ENCODE measurements at regions not wholly inside any gene's neighbourhood (a gene's known extent, or its start where the extent isn't known, plus 50 kb on each side); places are given as distances from the start of the nearest gene placed in this dataset.

- H3K79me2 ChIP-seq (ENCODE audit: control insufficient read depth, insufficient read depth, low read length), result no peaks in the 10 kb centered on the region
- no peaks in the 10 kb centered on the region for H4K20me1 ChIP-seq (ENCODE audit: control insufficient read depth, extremely low read depth, insufficient read depth, low read length)
- no peak overlapping the region for H3K9ac ChIP-seq (ENCODE audit: insufficient read depth, low read length)
- H3K4me3 ChIP-seq (replicated peaks in 1 of 4; ENCODE audit: control extremely low read depth in 1 of 4, insufficient read depth in 1 of 4, low read depth in 3 of 4, low read length in 4 of 4), result no peak overlapping the region
- no peaks in the 10 kb centered on the region for H3K36me3 ChIP-seq (ENCODE audit: control insufficient read depth, insufficient read depth, low read length)
- no peaks in the 10 kb centered on the region for H3K27me3 ChIP-seq (ENCODE audit: control insufficient read depth, insufficient read depth, low read length)
- TF ChIP-seq CTCF (conservative IDR thresholded peaks at IDR 0.05 in 1 of 2, IDR thresholded peaks at IDR 0.05 in 1 of 2; ENCODE audit: low read depth in 1 of 2, low read length in 2 of 2) (no peak), EZH2 (IDR thresholded peaks at IDR 0.05; ENCODE audit: low read length, missing control alignments) (no peak)
- no peaks in the 10 kb centered on the region for H3K4me1 ChIP-seq (ENCODE audit: control insufficient read depth, extremely low read depth, insufficient read depth, low read length)
- DNase-seq (ENCODE audit: low read depth in 2 of 2), result no peak
- H3K27ac ChIP-seq (ENCODE audit: insufficient read depth, low read length), result no peak overlapping the region
- H3K4me2 ChIP-seq (ENCODE audit: extremely low read depth, insufficient read depth, low read length), result no peak overlapping the region
- H3K9me3 ChIP-seq (ENCODE audit: control insufficient read depth, insufficient read depth, low read depth, low read length), result no peaks in the 10 kb centered on the region
- no peak overlapping the region for H2AFZ ChIP-seq (ENCODE audit: low read length)
Measured at GRCh38 chr13:84118839-84119409, 236.7 kb upstream of the SLITRK1 start.

- no peaks in the 10 kb centered on the region for H4K20me1 ChIP-seq (ENCODE audit: control insufficient read depth, extremely low read depth, insufficient read depth, low read length)
Measured at GRCh38 chr13:84098273-84098672, 216.0 kb upstream of the SLITRK1 start.

GRCh38 chr13:84097148-84097547 lies 214.9 kb upstream of the SLITRK1 start:
- Histone ChIP-seq H3K4me2 (ENCODE audit: extremely low read depth, insufficient read depth, low read length) (no peak overlapping the region), H3K9ac (ENCODE audit: insufficient read depth, low read length) (no peak overlapping the region), H3K36me3 (ENCODE audit: control insufficient read depth, insufficient read depth, low read length) (no peaks in the 10 kb centered on the region), H3K27ac (ENCODE audit: insufficient read depth, low read length) (no peak overlapping the region), H3K9me3 (ENCODE audit: control insufficient read depth, insufficient read depth, low read depth, low read length) (no peaks in the 10 kb centered on the region), H4K20me1 (ENCODE audit: control insufficient read depth, extremely low read depth, insufficient read depth, low read length) (no peaks in the 10 kb centered on the region), H3K4me1 (ENCODE audit: control insufficient read depth, extremely low read depth, insufficient read depth, low read length) (no peaks in the 10 kb centered on the region), H3K4me3 (replicated peaks in 1 of 4; ENCODE audit: control extremely low read depth in 1 of 4, insufficient read depth in 1 of 4, low read depth in 3 of 4, low read length in 4 of 4) (no peak overlapping the region), H3K27me3 (ENCODE audit: control insufficient read depth, insufficient read depth, low read length) (no peaks in the 10 kb centered on the region), H2AFZ (ENCODE audit: low read length) (no peak overlapping the region), H3K79me2 (ENCODE audit: control insufficient read depth, insufficient read depth, low read length) (no peaks in the 10 kb centered on the region)
- DNase-seq (ENCODE audit: low read depth in 2 of 2), result no peak
- TF ChIP-seq CTCF (conservative IDR thresholded peaks at IDR 0.05 in 1 of 2, IDR thresholded peaks at IDR 0.05 in 1 of 2; ENCODE audit: low read depth in 1 of 2, low read length in 2 of 2) (no peak), EZH2 (IDR thresholded peaks at IDR 0.05; ENCODE audit: low read length, missing control alignments) (no peak)

More at GRCh38 chr13:84098273-84098672, 216.0 kb upstream of the SLITRK1 start:
- no peaks in the 10 kb centered on the region for H3K79me2 ChIP-seq (ENCODE audit: control insufficient read depth, insufficient read depth, low read length)
- TF ChIP-seq CTCF (conservative IDR thresholded peaks at IDR 0.05 in 1 of 2, IDR thresholded peaks at IDR 0.05 in 1 of 2; ENCODE audit: low read depth in 1 of 2, low read length in 2 of 2) (no peak), EZH2 (IDR thresholded peaks at IDR 0.05; ENCODE audit: low read length, missing control alignments) (no peak)
- no peak overlapping the region for H3K27ac ChIP-seq (ENCODE audit: insufficient read depth, low read length)
- no peak overlapping the region for H3K4me2 ChIP-seq (ENCODE audit: extremely low read depth, insufficient read depth, low read length)
- H2AFZ ChIP-seq (ENCODE audit: low read length), result no peak overlapping the region
- no peaks in the 10 kb centered on the region for H3K27me3 ChIP-seq (ENCODE audit: control insufficient read depth, insufficient read depth, low read length)
- H3K9ac ChIP-seq (ENCODE audit: insufficient read depth, low read length), result no peak overlapping the region
- H3K36me3 ChIP-seq (ENCODE audit: control insufficient read depth, insufficient read depth, low read length), result no peaks in the 10 kb centered on the region
- no peaks in the 10 kb centered on the region for H3K9me3 ChIP-seq (ENCODE audit: control insufficient read depth, insufficient read depth, low read depth, low read length)
- no peak for DNase-seq (ENCODE audit: low read depth in 2 of 2)
- H3K4me3 ChIP-seq (replicated peaks in 1 of 4; ENCODE audit: control extremely low read depth in 1 of 4, insufficient read depth in 1 of 4, low read depth in 3 of 4, low read length in 4 of 4), result no peak overlapping the region
- H3K4me1 ChIP-seq (ENCODE audit: control insufficient read depth, extremely low read depth, insufficient read depth, low read length), result no peaks in the 10 kb centered on the region
